ENCODE measurements at regions not wholly inside any gene's neighbourhood (a gene's known extent, or its start where the extent isn't known, plus 50 kb on each side); places are given as distances from the start of the nearest gene placed in this dataset.

- Histone ChIP-seq H3K79me2 (ENCODE audit: control insufficient read depth, insufficient read depth, low read length) (no peaks in the 10 kb centered on the region), H2AFZ (ENCODE audit: low read depth, low read length) (no peak overlapping the region), H3K27me3 (ENCODE audit: control insufficient read depth in 2 of 2, insufficient read depth in 2 of 2, low read length in 2 of 2) (no peaks in the 10 kb centered on the region), H3K9me1 (replicated peaks; ENCODE audit: control insufficient read depth, extremely low read depth, insufficient read depth, low read length) (no peaks in the 10 kb centered on the region), H3K4me3 (replicated peaks in 1 of 3; ENCODE audit: insufficient read depth in 1 of 3, low read depth in 1 of 3, low read length in 3 of 3) (no peak overlapping the region), H4K20me1 (replicated peaks; ENCODE audit: control insufficient read depth, extremely low read depth, insufficient read depth, low read length) (no peaks in the 10 kb centered on the region), H3K9me3 (replicated peaks; ENCODE audit: control insufficient read depth, insufficient read depth, low read length) (no peaks in the 10 kb centered on the region), H3K27ac (ENCODE audit: insufficient read depth, low read depth, low read length) (no peak overlapping the region), H3K4me2 (ENCODE audit: insufficient read depth, low read length) (no peak overlapping the region), H3K36me3 (ENCODE audit: control insufficient read depth in 2 of 2, extremely low read depth in 1 of 2, insufficient read depth in 2 of 2, low read length in 2 of 2) (no peaks in the 10 kb centered on the region), H3K9ac (replicated peaks; ENCODE audit: extremely low read depth, insufficient read depth, low read length) (no peak overlapping the region), H3K4me1 (ENCODE audit: control insufficient read depth, extremely low read depth, insufficient read depth, low read length) (no peaks in the 10 kb centered on the region)
- no TSS peak for BruUV-seq (replicated peaks)
- intact Hi-C loops (cut with micrococcal nuclease) (no loop called here), dilution Hi-C loops (cut with MboI; ENCODE audit: extremely low pct_ligation_motif_present, low sequenced_read_pairs) (no loop called here)
- POLR2A ChIA-PET: no interaction called here
- CTCF ChIA-PET: no interaction called here
- FAIRE-seq (no peak), DNase-seq (ENCODE audit: low read depth, low spot score) (no peak)
- TF ChIP-seq EZH2 (IDR thresholded peaks at IDR 0.05; ENCODE audit: borderline replicate concordance, low read depth, low read length, severe bottlenecking): no peak
- no peak for TF ChIP-seq MYC (IDR thresholded peaks at IDR 0.05; ENCODE audit: low read depth, low read length)
- TF ChIP-seq MAX (IDR thresholded peaks at IDR 0.05; ENCODE audit: insufficient read depth, insufficient read length): no peak
- TF ChIP-seq FOS (IDR thresholded peaks at IDR 0.05; ENCODE audit: borderline replicate concordance, insufficient read depth, low read length): no peak
- no peak for TF ChIP-seq POLR2A (IDR thresholded peaks at IDR 0.05; ENCODE audit: low read depth, low read length)
- no peak for TF ChIP-seq POLR2AphosphoS5 (IDR thresholded peaks at IDR 0.05; ENCODE audit: insufficient read depth, low read depth, low read length)
- no peak for TF ChIP-seq CTCF (IDR thresholded peaks at IDR 0.05; ENCODE audit: extremely low read depth in 1 of 2, insufficient read depth in 1 of 2, low read depth in 1 of 2, low read length in 2 of 2)
- no peak for TF ChIP-seq GATA2 (IDR thresholded peaks at IDR 0.05; ENCODE audit: insufficient read depth, insufficient read length, low read depth, low read length)
- no peak for TF ChIP-seq JUN (IDR thresholded peaks at IDR 0.05; ENCODE audit: borderline replicate concordance, insufficient read depth, insufficient read length, low read depth)
Observed at GRCh38 chr12:87467936-87468335, 561.3 kb downstream of the C12orf50 start.

Measured in endothelial cell of umbilical vein (primary cell).